GM19043 (cell line): ENCODE measurements at regions not wholly inside any gene's neighbourhood (a gene's known extent, or its start where the extent isn't known, plus 50 kb on each side); places are given as distances from the start of the nearest gene placed in this dataset.
"Not testable (repeated sequence)": the region's sequence is repeated elsewhere in the genome, so short reads cannot be mapped to it uniquely, and the experiment has no call there.

Experiments
- ATAC-seq: cut with Tn5 transposase; IDR thresholded peaks from one replicate; pipeline ENCODE4 v1.9.1; 2021; ENCODE audit warnings: low read depth; ENCODE audit not compliant: unreplicated experiment

DNA sequence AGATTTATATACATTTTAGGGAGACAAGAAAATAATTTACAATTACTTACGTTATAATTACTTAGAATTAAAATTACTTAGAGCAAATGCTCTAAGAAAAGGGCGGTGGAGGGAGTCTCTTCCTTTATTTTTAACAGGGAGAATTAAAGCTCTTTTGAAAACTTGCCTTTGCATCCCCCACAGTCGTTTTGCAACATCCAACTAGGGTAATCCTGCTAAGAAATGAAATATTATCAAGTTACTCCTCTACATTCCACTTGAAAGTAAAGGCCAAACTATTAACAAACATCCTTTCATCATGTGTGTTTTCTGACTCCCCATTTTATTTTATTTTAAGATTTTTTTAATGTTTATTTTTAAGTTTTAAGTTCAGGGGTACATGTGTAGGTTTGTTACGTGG lies 1358.5 kb downstream of the NCAM2 start:
- ATAC-seq: no peak

DNA sequence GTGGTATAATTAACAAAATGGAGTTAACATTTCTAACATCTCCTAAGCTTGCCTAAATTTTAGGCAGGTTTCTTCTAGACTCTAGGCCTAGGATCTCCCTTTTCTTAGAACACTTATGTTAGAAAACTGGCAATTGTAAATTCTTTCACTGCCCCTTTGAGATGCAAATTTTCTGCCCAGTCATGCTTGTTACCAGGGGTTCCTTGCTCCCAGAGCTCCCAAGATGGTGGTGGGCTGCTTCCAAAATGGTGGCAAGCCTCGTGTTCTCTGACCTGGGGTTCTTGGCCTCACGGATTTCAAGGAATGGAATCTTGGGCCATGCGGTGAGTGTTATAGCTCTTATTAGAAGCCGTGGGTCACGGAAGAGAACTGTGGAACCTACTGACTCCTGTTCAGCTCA lies 1361.4 kb downstream of the NCAM2 start:
- not testable (repeated sequence) for ATAC-seq

DNA sequence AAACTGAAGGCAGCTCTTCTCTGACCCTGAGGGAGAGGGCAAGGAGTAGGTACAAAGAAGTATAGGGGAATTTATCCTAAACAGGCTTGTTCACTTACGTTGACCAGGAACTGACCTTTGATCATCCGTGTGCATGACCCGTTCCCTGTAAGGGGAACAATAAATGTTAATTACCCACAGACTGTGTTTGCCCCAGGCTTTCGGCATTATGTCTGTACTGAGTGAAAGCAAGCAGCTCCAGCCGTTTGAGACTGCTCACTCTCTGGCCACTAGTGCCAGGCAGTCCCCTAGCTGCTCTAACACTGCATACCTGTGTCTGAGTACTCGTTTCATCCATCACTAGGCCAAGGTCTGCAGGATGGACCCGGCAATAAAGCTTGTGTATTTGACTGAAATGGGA lies 1365.3 kb downstream of the NCAM2 start:
- ATAC-seq: no peak

DNA sequence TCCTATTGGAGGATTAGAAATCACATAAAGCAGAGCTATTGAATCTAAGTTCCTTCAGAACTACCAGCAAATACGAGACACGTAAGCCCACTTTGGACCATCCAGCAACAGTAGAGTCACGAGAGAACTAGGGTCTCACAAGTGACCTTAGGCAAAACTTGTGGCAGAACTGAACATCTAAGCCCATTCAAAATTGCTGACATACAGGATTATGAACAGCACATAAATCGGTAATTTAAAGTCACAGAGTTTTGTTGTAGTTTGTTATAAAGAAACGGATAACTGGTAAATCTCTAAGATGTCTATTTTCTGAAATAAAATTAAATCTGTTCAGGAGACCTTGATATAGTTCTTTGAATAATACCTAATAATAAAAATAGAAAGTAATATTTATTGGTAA lies 1366.0 kb downstream of the NCAM2 start:
- ATAC-seq: no peak

DNA sequence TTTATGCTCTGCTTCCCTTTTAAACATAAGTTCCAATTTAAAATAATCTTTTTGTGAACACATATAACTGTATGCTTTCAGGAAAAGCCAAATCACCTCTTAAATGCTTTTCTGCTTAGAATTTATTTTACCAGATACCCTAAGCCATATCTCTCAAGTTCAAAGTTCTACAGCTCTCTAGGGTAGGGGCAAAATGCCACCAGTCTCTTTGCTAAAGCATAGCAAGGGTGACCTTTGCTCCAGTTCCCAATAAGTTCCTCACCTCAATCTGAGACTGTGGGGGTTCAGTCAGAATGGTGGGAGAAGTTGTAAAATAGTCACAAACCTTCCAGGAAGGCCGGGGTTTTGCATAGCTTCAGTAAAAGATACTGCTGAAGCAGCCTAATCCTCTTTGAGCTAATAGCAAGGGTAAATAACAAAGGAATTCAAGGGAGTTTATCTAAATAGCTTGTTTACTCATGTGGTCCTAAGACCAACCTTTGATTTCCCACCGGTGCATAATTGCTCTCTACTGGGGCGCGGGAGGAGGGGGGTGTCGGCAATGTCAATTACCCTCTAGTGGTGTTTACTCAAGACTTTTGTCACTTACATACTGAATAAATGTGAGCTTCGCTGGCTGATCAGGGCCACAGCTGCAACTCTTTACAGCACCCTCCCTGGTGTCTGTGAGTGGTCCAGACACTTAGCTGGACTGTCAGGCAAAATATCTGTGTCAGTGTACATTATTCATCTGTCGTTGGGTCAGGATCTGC lies 1376.2 kb downstream of the NCAM2 start:
- ATAC-seq: no peak

DNA sequence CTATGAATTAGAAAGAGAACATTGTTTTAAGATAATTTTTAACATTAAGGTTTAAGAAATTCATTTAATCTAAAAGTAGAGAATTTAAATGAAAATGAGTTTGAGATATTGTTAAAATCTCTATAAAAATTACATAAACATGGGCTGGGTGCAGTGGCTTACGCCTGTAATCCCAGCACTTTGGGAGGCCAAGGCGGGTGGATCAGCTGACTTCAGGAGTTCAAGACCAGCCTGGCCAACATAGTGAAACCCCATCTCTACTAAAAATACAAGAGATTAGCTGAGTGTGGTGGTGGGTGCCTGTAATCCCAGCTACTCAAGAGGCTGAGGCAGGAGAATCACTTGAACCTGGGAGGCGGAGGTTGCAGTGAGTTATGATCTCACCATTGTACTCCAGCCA lies 1379.6 kb downstream of the NCAM2 start:
- not testable (repeated sequence) for ATAC-seq

DNA sequence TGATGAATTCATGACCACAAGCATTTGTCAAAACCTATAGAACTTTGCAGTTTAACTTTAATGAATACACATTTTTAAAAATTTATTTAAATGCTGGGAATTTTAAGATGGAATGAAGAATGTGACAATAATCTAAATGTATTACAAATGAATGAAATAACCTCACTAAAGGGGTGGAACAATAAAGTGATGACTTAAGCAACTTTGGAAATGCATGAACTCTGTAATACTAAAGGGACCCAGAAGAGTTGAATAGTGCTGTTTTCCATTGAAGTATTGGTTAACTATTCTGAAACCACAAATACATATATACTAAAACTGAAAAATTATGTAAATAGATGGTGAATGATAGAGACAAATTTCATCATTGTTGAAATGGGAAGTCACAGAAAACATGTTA lies 1395.1 kb downstream of the NCAM2 start:
- ATAC-seq: no peak

DNA sequence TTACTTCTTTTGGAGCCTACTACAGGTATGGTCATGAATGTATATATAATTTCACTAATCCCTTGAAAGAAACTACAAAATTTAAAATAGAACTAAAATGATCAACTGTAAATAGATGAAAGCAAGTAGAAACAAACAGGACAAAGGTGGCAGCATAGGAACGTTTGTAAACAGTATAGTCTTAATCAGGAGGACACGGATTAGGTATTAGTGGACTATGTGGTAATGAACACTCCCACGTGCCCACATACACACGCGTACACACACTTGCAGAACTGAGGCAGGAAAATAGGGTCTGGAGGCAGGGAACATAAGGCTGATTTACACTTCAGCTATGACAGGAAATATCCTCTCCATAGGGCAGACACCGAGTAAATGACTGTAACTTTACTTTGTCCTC lies 1397.8 kb downstream of the NCAM2 start:
- ATAC-seq: no peak

DNA sequence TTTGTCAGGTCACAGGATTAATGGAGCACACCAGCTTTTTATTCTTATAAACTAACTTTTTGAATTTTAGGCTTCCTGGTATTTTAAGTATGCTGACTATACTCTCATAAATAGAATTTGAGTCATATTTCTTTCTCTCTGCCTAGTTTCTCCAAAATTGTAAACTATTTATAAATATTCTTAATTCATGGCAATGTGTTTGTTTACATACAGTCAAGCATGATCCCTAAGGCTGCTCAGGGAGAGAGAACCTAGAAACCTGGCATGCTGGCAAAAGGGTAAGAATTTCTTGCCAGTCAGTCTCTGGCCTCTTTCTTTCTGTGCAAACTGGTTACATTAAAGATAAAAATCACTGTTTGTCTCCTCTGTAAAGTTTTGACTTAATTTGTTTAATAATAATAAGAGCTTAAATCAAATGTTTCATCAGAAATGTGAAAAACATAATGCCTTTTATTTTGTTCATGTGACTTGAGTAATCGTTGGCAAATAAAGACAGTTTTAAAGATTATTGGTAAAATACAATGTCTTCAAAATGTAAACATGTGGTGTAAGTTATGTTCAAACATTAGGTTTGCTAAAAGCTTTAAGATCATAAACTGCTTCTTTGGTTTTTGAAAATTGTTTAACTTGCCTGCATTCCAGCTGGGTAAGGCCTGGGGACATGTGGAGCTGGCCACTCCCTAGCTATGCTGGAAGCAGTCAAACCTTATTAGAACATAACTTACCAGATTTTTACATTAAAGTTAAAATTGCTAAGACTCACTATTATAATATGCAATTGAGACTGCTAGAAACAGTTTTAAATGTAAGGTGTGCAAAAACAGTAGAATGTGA lies 1401.7 kb downstream of the NCAM2 start:
- no peak for ATAC-seq

DNA sequence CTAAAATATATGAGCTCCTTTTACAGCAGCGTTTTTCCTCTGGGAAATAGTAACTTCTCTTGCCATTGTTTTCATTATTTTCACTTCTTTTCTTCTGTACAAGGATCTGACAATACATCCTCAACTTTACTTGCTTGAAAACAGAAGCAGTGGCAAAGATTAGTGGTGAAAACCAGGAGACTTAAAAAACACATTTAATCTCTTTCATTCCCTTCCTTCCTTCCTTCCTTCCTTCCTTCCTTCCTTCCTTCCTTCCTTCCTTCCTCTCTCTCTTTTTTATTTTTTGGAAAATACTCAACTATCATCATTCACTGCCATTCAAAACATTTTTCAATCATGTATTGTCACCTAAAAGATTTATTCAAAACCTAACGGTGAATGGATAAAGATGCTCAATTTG lies 1411.4 kb downstream of the NCAM2 start:
- no peak for ATAC-seq

DNA sequence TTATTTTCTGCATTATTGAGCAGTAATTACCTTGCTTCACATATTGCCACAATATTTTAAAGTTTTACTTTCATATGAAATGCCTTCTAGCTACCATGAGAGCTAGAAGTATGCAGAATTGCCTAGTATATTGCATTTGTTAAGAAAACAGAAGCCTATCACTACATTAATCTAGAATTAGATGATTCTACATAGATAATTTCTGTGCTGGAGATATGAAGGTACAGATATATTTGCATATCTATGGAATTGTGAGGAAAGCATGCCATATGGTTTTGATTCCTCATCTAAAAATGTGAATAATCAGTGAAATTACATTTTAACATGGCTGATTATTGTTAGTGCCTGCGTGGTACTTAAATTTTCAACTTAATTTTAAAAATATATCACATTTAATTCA lies 1418.3 kb downstream of the NCAM2 start:
- no peak for ATAC-seq

DNA sequence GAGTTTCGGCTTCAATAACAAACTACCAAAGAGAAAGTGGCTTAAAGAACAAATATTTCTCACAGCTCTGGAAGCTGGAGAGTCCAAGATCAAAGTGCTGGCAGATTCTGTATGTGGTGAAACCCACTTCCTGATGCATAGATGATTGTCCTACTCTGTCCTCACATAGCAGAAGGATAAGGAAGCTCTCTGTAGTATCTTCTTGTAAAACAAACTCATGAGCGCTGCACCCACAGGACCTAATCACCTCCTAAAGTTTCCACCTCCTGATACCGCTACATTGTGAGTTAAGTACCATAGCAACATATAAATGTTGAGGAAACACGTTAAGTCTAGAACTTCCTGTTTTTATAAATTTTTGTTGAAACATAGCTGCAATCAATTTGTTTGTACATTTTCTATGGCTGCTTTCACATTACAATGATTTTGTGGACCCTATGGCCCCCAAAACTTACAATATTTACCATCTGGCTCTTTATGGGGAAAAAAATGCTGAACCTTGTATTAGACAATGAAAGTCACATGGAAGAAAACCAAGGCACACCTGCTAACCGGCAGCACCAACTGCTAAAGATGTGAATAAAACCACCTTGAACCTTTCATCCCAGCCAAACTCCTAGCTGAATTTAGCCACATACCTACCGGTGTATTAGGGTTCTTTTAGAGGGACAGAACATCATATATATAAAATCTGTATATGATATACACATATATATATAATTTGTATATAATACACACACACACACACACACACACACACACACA lies 1423.4 kb downstream of the NCAM2 start:
- no peak for ATAC-seq

DNA sequence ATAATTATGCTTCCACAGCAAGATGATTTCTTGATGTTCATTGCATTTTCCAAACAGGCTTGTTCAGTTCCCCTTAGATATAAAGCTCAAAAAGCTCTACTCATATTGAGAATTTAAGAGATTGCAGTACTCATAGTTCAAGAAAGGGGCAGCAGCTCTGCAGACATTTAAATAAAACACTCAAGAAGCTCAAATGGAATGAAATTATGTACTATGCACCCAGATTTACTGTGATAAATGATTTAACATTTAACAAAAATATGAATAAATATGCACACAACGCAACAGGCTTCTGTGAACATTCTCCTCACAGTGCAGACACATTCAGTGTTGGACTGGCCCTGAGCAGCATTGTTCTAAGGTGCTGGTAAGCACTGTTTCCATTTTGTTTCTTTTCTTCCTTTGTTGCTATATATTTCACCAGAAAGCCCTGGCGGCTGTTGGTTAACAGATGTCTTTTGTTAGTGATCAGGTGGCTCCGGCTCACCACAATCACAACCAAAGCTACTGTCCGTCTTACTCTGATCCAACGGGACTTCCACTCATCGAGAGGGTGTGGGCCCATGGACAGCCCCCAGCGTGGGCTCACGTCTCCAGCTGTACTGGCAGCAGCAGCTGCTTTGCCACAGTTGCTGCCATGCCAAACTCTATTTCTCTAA lies 1440.3 kb downstream of the NCAM2 start:
- no peak for ATAC-seq

DNA sequence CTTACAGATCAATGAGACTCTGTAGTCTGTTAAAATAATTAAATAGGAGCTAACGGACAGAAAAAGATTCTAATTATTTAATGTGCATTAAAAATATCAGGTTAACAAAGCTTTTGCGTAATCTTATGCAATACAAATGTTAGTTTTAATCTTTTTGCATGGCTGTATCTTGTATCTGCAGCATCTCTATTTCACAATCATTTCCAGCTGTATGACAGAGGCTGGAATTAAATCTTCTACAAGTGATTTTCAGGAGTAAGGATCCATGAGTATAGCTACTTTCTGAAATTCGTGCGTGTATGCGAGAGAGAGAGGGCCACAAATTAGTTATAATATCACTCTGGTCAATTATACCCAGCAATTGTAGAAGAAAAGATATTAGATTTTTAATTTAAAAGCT lies 1446.8 kb downstream of the NCAM2 start:
- no peak for ATAC-seq

DNA sequence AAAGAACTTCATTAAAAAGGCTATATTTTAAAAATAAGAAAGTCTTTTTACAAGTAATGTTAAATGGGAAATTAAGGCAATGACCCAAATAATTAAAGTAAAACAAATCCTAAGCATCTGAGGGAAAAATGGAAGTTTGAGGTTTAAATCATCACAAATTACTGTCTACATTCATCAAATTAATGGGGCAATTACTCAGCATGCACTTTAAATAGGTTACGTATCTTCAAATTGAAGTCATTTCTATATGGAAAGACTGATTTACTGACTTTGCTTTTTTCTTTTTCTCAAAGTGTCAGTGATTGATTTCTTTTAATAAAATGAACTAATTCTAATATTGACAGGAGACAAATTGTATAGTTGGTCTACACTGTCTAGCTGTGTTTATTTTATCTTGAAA lies 1452.3 kb downstream of the NCAM2 start:
- ATAC-seq: no peak

DNA sequence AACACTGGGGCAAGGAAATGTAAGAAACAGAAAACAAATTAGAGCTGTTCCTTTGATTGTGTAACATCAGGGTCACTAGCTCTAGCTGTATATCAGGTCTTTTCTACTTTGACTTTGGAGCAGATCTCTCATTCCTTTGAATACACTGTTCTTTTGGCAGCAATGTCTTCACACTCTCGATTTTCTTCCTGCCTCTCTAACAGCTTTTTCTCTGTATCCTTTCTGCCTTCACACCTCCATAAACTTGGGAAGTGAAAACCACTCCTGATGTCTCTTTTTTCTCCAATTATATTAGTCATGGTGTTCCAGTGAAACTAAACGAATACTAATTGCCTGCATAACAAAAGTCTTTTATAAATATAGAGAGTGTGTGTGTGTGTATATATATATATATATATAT lies 1458.0 kb downstream of the NCAM2 start:
- ATAC-seq: no peak

DNA sequence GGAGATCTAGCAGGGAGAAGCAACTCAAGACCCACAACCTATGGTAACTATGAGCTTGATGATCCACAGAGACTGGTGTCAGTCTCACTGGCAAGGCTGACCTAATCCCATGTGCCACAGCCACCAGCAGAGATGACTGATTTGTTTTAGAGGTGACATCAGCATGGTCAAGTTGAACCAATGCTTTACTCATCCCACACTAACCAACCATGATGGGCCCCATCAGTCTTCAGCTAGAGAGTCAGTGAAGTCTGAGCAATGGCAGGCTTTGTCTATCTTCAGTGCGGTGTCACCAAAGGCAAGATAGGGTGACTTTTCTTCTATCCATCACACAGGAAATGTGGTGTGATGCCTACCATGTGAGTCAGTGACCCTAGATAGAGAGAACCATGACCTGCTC lies 1470.7 kb downstream of the NCAM2 start:
- ATAC-seq: no peak

DNA sequence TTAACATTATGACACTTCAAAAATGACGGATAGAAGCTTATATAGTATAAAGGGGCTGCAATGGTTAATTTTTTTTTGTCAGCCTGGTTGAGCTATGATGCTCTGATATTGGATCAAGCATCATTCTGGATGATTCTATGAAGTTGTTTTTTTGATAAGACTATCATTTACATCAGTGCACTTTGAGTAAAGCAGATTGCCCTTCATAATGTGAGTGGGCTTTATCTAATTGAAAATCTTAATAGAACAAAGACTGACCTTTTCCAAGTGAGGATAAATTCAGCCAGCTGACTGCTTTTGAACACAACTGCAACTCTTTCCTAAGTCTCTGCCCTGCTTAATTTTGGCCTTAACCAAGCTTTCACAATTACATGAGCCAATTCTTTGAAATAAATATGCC lies 1476.2 kb downstream of the NCAM2 start:
- no peak for ATAC-seq

DNA sequence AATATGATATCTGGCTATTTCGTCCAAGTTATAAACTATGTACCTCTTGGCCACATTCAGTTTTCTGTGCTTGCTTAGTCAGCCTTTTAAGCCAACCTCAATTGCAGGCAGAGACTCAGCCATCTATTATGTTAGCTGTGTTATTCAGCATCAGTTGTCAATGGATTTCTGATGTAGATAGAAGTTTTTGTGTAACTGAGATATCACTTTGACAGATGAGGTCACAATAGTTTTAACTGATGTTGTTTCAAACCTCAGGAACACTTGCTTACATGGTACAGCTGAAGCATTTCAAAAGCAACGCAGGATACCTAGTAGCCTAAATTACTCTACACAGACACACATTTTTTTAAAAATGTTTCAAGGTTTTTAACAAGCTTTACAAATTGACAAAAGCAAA lies 1478.0 kb downstream of the NCAM2 start:
- no peak for ATAC-seq

DNA sequence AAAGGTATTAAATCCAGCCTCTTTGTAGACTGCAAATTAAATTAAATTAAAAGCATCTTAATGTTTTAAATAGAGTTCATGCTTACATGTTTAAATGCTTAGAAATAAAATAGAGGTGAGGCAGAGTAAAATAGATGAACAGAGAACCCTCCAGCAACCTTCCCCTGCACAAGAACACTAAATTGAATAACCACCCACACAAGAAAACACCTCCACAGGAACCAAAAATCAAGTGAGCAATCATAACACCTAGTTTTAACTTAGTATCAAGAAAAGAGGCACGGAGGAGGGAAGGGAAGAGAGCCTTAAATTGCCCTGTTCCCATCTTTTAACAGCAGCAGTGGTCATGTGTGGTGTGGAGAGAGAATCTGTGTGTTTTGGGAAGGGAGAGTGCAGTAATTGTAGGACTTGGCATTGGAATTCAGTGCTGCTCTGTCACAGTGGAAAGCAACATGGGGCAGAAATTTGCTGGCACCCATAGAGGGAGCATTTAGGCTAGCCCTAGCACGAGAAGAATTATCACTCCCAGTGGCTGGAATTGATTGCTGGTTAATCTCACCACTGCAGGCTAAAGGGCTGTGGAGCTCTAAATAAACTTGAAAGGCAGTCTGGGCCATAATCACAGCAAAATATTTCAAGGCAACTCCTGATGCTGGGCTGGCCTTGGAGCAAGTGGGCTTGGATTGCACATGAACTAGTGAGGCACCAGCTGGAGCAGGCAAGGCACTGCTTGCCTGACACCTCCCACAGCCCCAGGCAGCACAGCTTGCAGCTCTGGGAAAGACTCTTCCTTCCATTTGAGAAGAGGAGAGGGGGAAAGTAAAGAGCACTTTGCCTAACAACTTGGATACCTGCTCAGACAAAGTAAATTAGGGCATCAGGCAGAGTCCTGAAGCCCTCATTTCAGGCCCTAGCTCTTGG lies 1478.8 kb downstream of the NCAM2 start:
- ATAC-seq: no peak
